DMS53 treated with DMSO at 0.1 percent for 48 hours (cell line): ENCODE measurements at regions not wholly inside any gene's neighbourhood (a gene's known extent, or its start where the extent isn't known, plus 50 kb on each side); places are given as distances from the start of the nearest gene placed in this dataset.
"Not testable (repeated sequence)": the region's sequence is repeated elsewhere in the genome, so short reads cannot be mapped to it uniquely, and the experiment has no call there.

ENCODE experiments used
- DNase-seq: peaks from one replicate; lab custom pipeline; 2025; ENCODE audit not compliant: unreplicated experiment; lab: John Stamatoyannopoulos, UW

DNA sequence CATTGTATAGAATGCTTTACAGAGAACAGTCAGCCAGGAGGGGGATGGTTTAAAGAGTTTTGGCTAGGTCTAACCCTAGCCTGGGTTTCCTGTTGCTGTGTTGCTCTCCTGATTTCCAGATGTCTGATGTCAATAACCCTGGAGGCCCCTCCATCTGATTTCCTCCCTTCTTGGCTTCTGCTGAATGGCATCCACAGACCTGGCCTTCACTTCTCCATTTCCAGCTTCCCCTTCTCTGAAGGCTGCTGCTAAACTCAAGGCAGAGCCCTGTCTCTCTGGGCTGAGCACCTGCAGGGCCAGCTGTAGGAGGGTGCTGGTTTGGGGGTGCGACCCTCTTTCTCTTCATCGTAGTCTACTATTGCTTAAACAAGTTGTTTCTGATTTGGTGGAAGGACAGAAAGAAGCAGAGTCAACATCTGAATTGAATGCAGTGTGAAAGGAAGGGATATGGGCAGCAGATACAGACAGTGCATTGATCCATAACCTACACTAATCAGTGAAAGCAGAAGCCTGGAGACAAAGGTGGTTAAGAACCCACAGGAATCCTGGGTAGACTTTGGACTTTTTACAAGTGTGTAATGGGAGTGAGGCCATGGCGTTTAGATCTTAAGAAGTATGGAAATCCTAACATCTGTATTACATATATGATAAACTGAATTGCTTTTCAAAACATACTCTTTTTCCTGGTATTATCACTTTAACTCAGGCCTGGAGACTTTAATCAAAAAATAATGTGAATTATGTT is 153.6 kb downstream of the HRH4 start:
- no peak for DNase-seq

DNA sequence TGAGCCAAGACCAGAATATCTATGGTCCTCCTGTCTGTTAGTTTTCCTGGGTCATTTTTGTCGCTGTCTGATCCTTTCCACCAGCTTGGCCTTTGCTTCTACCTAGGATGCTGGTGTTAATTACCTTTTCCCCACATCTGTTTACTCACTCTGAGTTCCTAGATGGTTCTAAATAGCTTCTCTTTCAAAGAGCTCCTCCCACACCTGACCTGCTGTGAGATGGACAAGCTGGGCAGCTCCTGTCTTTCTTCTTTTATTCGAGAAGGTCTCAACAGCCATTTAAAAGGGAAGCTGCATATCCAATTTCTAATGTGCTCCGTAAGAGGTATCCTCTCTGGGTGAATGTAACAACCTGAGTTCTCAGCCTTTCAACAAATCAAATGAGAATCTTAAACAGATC is 156.2 kb downstream of the HRH4 start:
- no peak for DNase-seq

DNA sequence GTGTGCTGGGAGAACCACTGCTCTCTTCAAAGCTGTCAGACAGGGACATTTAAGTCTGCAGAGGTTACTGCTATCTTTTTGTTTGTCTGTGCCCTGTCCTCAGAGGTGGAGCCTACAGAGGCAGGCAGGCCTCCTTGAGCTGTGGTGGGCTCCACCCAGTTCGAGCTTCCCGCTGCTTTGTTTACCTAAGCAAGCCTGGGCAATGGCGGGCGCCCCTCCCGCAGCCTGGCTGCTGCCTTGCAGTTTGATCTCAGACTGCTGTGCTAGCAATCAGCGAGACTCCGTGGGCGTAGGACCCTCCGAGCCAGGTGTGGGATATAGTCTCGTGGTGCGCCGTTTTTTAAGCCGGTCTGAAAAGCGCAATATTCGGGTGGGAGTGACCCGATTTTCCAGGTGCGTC is 164.0 kb downstream of the HRH4 start:
- DNase-seq = not testable (repeated sequence)

DNA sequence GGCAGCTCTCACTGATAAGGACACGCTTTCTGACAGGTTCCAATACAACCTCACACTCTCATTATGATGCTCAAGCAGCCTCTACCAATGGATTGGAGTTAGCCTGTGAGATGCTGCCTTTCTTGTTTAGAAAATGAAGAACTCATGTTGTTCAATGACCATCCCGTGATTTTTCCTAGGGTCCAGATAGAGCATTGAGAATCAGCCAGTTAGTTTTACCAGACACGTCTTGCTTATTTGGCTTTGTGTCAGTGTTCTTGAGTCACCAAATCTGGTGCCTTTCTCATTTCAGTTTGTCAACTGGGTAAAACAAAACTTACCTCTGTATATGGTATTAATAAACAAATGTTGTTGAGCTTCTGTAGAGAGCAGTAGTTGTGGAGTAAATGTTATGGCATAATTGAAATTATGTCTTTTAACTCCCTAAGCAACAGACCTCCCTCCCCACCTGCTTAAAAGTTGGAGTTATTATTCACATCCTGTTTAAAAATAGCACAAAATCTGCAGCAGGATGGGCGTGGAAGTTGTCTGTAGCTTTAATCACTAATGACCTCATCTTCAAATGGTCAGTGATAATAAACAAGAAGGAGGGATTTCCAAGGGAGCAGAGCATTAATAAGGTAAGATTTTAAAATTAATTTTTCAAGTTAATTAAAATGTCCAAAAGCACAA is 167.3 kb downstream of the HRH4 start:
- no peak for DNase-seq

DNA sequence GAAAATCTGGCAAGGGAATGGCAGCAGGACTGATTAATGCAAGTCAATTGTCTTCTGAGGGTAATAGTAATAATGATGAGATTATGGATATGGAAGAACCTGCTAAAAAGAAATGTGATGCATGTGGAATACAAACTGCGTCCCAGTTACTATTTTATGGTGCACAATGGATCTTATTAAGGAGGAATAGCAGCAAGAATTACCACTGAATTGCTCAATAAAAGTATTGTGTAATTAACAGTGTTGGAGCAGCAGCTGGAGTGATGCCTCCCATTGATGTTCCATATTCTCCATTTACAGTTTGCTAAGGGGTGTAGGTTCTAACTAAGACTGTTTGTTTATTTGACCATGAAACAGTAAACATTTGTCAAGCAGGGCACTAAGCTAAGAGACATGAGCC is 167.9 kb downstream of the HRH4 start:
- DNase-seq = no peak

DNA sequence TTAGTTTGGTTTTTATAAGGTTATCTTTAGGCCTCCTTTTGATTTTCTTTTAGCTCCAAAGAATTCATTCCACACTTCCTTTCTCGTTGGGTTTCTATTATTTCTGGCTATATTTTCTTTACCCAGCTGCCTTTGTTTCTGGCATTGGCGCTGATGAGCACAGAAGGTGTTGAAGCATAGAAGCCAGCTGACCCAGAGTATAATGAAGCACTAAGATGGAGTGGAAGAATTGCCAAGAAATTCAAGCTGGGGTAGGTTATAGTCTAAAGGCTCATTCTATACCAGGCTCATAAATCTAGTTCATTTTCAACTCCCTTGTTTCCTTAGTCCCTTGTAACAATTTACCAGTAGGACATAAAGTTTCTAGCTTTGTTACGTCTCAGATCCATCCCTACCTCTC is 169.5 kb downstream of the HRH4 start:
- DNase-seq = no peak

DNA sequence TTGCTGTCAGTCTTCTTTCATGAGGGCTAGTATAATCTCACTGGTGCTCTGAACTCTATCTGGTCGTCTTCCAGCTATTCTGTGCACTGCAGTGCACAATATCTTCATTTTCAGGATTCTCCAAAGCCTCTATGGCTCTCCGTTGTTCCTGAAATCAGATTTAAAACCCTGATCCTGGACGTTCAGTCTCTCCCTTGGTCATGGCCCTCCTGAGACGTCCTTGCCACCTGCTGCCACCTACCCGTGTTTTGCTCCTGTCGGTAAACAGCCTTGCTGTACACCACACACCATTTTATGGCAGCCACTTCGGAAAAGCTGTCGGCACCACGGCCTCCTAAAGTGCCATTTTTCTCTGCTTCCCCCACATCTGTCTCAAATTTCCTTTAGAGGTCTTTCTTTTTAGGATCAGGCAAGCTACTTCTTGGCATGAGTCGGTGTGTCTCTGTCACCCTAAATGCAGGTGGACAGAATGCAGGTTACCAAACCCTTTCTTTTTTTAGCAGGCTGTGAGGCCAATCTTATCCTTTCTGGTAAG is 170.0 kb downstream of the HRH4 start:
- no peak for DNase-seq

DNA sequence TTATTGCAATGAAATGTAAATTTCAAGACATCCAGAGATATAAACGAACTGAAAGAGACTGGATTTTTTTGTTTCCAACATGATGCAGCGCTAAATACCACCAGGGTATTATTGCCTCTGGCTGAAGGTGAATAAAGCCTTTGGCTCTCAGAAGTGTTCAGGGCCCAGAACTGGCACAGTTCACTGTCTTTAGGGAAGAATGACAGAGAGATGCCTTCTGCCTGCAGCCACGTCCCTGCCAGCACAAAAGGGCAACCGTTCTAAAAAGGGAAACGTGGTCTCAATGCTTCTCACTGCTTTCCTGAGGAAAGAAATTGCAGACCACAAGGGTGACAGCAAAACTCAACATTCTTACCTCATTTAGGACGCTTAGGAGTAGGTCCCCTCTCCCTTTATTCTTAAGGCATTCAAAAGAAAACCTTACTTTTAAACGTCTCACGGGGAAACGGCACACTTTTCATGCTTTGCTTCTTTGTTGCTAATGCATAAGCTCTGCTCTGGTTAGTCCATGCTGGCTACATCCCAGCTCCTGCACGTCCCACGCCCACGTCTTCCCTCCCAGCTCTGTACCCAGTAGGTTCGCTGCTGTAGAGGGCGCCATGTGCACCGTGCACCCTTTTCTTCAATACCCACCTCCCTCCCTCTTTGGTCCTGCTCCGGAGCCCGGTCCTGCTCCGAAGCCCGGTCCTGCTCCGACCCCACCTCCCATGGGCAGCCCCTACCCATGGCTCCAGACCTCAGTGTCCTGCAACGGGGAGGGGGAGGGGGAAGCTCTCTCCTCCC is 171.0 kb downstream of the HRH4 start:
- no peak for DNase-seq

DNA sequence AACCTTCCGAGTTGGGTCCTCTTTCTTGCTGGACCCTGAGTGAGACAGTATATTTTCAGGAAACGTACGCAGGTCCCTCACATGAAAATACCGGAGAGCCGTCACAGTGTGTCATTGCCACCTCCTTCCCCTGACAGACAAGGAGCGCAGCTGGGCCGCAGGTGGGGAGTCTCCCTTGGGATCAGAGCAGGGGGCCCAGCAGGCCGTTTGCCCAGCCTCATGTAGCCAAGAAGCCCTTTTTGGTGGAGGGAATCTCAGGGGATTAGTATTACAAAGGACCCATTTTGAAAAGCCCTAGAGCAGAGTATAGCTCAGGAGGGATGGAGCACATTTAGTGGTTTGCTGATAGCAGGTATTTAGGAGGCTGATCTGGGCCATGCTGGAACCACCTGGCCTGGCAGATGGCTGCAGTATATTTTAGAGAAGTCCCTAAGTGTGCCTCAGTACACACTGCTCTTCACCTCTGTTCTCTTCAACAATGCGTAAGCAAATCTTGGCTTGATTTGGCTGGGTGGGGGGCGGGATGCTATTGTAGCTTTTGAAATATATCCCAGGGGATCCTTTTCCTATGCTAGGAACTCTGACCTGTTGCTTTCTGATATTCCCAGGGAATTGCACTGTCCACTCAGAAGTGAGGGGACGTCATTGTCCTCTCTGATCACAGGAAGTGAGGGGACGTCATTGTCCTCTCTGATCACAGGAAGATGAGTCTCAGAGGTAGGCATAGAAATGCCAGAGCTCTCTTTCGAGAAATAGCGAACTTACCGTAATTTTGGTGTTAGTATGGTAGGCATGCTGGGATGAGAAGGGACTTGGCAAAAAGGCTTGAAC is 171.9 kb downstream of the HRH4 start:
- DNase-seq = no peak

DNA sequence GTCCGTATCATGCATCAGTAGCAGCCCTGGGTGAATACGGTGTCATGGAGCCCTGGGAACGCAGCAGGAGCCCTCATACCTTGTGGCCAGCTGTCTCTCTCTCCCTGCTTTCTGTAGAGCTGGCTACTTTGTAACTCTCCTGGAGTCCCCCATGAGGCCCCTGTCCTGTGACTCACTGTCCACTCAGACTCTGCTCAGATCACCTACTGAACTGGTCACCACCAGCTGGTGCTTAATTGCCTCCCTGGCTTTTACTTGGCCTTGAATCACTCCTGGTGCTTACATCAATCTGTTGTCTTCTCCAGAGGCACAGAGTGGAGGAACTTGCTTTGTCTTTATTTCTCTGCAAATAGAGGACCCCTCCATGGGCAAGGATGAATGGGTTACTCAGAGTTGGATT is 172.7 kb downstream of the HRH4 start:
- DNase-seq = no peak

DNA sequence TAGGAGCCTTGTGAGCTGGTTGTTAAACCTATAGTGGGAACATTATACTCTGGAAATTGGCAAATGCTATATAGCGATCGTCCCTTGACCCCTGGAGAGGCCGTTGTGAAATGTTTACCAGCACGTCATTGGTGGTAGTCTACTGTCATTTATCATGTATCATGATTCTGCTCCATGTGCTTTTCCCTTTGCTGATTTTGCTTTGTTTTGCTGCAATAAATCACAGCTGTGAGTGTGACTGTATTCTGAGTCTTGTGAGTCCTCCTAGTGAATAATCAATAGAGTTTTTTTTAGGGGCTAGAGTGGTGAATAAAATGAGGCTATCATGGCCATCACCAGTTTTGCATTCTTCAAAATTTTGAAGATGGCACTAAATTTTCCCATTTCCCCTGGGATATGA is 189.1 kb downstream of the HRH4 start:
- DNase-seq = no peak

DNA sequence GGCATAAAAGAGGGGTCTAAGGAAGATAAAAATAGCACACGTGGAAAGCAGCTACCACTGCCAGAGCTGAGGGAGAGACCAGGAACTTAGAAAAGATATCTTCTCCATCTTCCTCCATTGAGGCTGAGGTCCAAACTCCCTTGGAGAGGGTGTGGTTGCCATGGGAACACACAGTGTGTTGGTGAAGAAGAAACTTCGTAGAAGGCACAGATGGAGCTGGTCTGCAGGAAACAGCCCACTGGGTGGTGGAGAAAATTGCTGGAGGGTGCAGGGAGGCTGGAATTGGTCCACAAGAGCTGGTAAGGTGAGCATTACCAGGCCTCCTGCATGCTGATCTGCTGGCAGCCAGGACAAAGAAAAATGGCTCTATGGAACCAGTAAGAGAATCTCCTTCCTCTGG is 191.0 kb downstream of the HRH4 start:
- no peak for DNase-seq

DNA sequence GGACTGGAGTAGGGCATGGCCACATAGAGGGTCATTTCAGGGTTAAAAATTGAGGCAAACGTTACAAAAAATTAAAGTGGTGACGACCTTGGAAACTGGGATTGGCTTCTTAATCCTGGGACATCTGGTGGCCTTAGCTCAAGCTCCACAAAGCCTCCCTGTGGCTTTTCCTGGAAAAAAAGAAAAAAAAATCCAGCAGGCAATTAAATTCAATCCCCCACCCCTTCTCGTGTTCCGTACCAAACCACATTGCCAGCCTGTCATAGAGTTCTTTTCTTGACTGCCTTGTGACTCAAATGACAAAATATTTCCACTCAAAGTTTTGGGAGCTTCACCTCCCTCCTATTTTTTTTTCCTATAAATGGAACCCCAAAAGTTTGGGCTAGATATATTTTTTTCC is 195.6 kb downstream of the HRH4 start:
- no peak for DNase-seq

DNA sequence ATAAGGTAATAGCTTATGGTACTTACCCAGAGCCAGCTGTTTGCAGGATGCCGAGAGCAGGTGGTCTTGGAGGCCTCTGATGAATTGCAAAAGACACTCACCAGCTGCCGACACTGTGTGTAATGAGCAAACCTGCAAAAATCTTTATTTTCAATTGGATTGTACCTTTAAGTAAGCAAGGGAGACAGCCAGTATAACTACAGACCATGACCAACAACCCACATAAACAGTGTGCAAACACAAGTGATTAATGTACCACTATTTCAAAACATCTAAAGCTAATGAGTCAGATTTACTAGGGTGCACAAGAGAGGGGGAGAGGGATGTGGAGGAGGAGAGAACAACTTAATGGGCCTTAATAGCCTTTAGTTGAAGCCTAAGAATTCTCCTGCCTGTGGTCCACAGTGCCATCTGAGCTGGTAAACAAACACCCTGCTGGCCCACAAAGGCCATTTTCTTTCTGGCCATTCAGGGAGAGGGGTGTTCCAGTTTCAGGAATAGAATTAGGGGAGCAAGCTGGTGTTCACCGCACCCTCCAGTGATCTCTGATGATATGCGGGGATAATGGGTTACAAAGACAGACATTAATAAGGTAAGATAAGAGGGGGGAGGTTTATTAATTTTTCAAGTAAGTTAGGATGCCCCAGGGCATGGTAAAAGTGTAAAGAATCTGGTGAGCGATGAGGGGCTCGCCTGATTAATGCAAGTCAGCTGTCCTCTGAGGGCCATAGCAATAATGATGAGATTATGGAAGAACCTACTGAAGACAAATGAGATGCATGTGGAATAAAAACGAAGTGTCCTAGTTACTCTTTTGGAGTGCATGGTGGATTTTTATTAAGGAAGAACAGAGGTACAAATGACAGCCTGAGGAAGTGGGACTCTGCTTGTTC is 196.4 kb downstream of the HRH4 start:
- no peak for DNase-seq

DNA sequence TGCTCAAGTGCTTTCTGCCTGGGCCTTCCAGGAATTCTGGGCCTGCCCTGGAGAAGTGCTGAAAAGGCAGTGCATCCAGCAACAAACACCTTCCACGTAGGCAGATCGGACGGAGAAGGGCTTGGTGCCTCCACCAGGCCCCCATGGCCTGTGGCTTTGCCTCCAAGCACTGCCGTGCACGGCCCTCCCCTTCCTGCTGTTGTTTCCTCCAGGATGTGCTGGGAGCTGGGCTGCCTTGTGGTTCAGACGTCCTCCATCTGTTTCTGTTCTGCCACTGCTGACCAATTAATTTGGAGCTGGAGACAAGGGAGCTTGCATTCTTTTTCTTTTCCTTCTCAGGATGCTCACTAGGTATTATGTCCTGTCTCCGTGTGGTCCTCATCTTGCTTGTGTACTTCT is 197.0 kb downstream of the HRH4 start:
- DNase-seq = no peak

DNA sequence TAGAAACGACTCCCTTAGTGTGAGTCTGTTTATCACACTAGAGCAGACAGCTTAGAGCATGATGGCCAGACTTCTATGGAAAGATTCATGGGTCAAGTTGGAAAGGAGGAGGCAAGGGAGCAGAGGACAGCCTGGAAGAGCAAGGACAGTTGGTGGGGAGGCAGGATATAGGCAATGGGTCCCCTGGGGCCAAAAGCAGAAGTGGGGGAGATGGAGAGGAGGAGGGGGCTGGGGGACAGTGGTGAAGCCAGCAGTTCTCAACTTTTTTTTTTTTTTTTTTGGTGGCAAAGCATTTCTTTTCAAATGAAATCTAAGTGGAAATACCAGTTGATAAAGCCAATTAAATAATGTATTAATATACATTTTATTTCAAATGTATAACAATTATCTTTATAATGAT is 197.9 kb downstream of the HRH4 start:
- DNase-seq = no peak

DNA sequence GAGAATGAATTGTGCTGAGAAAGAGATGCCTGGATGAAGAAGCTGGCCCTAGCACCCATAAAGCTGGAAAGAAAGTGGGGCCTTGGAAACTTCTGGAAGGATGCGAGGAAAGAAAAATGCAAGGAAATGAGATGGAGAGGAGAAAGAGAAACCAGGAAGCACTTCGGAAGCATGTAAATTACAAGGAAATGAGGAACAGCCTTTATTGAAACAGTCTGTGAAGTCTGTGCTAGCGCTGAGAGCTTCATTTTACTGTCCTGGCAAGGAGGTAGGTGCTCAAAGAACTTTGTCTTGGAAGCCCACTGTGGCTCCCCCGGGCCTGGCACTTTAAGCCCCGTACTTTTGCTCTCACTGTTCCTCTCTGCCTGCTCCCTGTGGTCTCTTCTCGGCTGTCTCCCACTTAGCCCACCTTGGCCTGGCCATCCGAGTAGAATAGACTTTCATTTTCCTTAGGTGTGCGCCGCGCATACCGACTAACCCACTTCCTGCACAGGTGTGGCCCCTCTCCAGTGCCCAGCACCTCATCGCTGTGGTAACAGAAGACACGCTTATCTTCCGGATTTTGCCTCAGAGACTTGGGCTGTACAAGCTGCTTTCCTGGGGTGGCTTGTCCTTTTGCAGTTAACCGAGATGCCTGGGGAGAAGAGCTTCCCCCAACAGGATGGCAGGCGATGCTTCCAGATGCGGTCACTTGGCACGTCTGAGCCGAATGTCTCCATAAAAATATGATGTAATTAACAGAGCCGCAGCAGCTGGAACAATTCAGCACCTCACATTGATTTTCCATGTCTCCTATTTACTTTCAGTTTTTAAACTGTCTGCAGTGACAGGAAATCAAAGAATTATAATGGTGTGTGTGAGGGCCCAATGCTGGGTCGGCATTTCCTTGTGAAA is 199.6 kb downstream of the HRH4 start:
- no peak for DNase-seq

DNA sequence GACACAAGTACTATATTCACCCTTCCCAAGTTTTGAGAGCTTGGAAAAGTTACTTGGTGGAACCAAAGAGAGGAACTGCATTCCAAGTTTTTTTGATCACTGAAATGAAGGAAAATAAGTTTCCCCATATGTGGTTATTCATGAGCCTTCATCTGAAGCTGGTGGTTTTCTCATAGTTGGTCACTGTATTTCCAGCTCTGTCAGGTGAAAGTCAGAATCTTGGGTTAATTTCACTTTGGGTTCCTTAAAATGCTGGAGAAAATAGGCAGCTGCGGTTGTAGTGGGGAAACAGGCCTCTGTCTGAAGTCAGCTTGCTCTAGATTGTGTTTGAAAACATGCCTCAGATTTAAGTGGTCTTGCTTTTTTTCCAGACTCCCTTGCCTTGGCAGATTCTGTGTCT is 200.5 kb downstream of the HRH4 start:
- DNase-seq = no peak

DNA sequence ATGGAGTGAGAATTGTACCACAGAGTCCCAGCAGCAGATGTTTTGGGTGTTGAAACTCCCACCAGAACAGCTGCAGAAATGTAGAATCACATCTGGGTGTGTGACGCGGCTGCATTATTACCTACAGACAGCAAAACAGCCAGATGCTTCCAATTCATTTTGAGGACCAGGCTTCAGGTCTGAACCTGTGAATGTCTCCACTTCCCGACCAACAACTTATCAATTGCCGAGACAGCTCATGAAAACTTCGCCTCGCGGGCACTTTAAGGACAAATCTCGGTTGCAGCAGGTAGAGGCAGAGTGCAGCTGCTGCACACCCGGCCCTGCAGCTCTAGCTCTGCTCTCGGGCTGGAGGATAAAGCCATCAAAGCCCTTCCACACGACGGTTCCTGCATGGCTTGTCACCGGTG is 202.0 kb downstream of the HRH4 start:
- no peak for DNase-seq
